IMR-90 (cell line): ENCODE measurements at regions not wholly inside any gene's neighbourhood (a gene's known extent, or its start where the extent isn't known, plus 50 kb on each side); places are given as distances from the start of the nearest gene placed in this dataset.

Experiments used
- BHLHE40 ChIP-seq: fragments of 150-350 bp; IDR thresholded peaks from 2 replicates; pipeline ENCODE4 v1.6.1; 2016; ENCODE audit warnings: mild to moderate bottlenecking, low read depth, low read length
- CHD1 ChIP-seq: IDR thresholded peaks from 2 replicates; pipeline ENCODE4 v1.6.1; 2012; ENCODE audit warnings: low read depth, low read length, improper control_type of control experiment
- CTCF ChIP-seq: conservative IDR thresholded peaks from 2 replicates; pipeline ENCODE4 v1.5.1; 2012; ENCODE audit warnings: mild to moderate bottlenecking, low read depth, low read length, improper control_type of control experiment
- FOS ChIP-seq: fragments of 150-350 bp; IDR thresholded peaks from 2 replicates; pipeline ENCODE4 v1.6.1; 2016; ENCODE audit warnings: low read depth, low read length
- MXI1 ChIP-seq: IDR thresholded peaks from 2 replicates; pipeline ENCODE4 v1.6.1; 2012; ENCODE audit warnings: low read depth, mild to moderate bottlenecking, low read length, moderate library complexity, borderline replicate concordance
- POLR2A ChIP-seq: IDR thresholded peaks from 2 replicates; pipeline ENCODE4 v1.6.1; 2012; ENCODE audit warnings: mild to moderate bottlenecking, low read depth, low read length
- RAD21 ChIP-seq: IDR thresholded peaks from 2 replicates; pipeline ENCODE4 v1.6.1; 2012; ENCODE audit warnings: low read length, improper control_type of control experiment
- RCOR1 ChIP-seq: IDR thresholded peaks from 2 replicates; pipeline ENCODE4 v1.6.1; 2012; ENCODE audit warnings: mild to moderate bottlenecking, low read length, improper control_type of control experiment; ENCODE audit not compliant: insufficient replicate concordance
- RFX5 ChIP-seq: IDR thresholded peaks from 2 replicates; pipeline ENCODE4 v1.8.0; 2012; ENCODE audit warnings: low read depth, mild to moderate bottlenecking, low read length, moderate library complexity
- USF2 ChIP-seq: fragments of 150-350 bp; IDR thresholded peaks from 2 replicates; pipeline ENCODE4 v1.6.1; 2017; ENCODE audit warnings: mild to moderate bottlenecking, antibody characterized with exemption, low read length, low read depth

- TF ChIP-seq POLR2A (no peak), RAD21 (no peak), CTCF (no peak), RCOR1 (no peak), USF2 (no peak), CHD1 (no peak), FOS (no peak), RFX5 (no peak), MXI1 (no peak), BHLHE40 (no peak)
These were observed 105.2 kb downstream of the GASK1B start for GRCh38 chr4:158067646-158068045.
